HPDE6-E6E7 (cell line): ENCODE measurements at regions not wholly inside any gene's neighbourhood (a gene's known extent, or its start where the extent isn't known, plus 50 kb on each side); places are given as distances from the start of the nearest gene placed in this dataset.
"Not testable (repeated sequence)": the region's sequence is repeated elsewhere in the genome, so short reads cannot be mapped to it uniquely, and the experiment has no call there.

Experiments
- DNase-seq: peaks from one replicate; pipeline ENCODE4 v3.0.0; 2011; ENCODE audit warnings: missing footprints; ENCODE audit errors: extremely low spot score

DNA sequence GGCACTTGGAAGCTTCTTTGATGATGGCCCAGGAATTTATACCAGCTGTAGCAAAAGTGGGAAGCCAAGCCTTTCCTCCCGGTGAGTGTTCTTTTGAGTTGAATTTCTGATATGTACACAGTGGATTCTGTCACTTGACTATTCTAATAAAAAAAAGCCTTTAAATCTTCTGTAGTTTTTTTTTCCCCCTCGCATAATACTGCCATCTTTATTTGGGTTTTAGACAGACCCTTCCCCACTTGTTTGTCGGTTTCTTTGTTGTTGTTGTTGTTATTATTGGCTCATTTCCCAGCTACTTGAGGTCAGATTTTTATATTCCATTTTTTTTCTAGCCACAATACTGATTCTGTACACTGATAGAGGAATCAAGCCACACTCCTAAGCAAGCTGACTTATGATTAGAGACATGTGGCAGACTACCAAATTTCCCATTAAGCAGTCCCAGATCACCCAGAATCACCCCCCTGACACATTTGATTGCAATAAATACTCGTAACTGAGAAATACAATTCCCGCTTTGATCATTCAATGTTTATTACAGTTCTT is 122.4 kb upstream of the IL12A start:
- no peak for DNase-seq

GRCh38 chr3:159867372-159867771 is 121.3 kb upstream of the IL12A start:
- no peak for DNase-seq

DNA sequence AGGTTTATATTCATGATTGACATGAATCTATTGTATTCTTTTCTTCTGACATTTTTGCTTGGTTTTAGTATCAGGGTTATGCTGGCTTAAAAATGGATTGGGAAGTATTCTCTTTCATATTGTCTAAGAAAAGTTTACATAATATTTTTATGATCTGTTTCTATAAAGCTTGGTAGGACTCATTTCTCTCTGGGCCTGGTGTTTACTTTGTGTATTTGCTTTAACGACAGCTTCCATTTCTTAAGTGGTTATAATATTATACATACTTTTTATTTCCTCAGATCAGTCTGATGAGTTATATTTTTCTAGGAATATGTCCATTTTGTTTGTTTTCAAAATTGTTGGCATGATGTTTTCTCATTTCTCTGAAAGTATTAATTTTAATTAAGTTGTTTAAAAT is 117.9 kb upstream of the IL12A start:
- no peak for DNase-seq

DNA sequence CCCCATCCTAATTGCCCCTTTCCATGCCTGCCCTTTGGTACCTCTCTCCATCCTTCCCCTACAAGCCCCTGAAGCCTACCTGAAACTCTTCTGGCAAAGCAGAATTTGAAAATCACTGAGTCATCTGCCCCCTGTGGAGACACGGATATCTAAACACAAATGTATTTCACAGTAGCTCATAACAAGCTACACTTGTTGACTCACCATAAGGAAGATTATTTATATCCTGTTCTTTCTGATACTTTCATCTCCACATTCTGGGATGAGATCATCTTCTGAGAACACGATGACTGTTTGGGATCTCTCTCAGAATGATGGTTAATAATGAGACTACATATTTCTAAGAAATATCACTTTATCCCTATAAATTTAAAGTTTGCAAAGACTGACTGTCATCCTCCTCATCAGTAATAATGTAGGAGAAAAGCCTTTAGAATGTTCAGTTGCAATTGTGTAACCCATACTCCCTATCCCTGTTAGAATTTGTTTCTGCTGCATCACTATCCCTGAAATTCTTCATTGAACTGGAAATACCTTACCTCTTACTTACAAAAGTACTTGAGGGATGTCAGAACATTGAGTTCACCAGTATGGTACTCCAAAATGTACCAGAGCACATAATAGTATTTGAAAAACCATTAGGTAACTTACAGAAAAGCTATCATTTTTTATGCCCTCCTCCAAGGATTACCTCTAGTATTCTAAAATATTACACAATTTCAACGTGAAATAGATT is 116.1 kb upstream of the IL12A start:
- peak; percentile 81 for DNase-seq

- no peak for DNase-seq
These were observed 113.5 kb upstream of the IL12A start for GRCh38 chr3:159875116-159875515.

- DNase-seq, result no peak
These were observed 110.7 kb upstream of the IL12A start for GRCh38 chr3:159877924-159878323.

GRCh38 chr3:159879146-159879545 is 109.5 kb upstream of the IL12A start:
- DNase-seq, result no peak

GRCh38 chr3:159879598-159879997 is 109.0 kb upstream of the IL12A start:
- DNase-seq, result no peak

- DNase-seq, result no peak
These were observed 107.4 kb upstream of the IL12A start for GRCh38 chr3:159881208-159881607.

DNA sequence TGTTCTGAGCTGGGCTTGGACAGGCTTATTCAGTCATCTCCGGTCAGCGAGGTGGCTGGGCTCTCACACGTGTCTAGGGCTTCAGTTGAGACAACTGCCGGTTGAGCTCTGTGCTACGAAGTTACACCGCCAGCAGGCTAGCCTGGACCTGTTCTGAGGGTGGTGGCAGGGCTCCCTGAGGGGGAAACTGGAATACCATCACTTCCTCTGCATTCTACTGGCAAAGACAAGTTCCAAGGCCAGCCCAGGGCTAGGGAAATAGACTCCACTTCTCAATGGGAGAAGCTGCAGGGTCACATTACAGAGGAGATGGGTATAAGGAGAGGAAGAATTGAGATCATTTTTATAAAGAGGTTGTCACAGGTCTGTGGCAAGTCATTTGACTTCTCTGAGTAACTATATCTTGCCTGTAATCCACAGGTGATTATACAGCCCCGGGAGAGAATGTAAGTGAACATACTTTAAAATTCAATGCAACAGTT is 106.8 kb upstream of the IL12A start:
- DNase-seq, result peak; percentile 91

- no peak for DNase-seq
These were observed 106.3 kb upstream of the IL12A start for GRCh38 chr3:159882367-159882766.

DNA sequence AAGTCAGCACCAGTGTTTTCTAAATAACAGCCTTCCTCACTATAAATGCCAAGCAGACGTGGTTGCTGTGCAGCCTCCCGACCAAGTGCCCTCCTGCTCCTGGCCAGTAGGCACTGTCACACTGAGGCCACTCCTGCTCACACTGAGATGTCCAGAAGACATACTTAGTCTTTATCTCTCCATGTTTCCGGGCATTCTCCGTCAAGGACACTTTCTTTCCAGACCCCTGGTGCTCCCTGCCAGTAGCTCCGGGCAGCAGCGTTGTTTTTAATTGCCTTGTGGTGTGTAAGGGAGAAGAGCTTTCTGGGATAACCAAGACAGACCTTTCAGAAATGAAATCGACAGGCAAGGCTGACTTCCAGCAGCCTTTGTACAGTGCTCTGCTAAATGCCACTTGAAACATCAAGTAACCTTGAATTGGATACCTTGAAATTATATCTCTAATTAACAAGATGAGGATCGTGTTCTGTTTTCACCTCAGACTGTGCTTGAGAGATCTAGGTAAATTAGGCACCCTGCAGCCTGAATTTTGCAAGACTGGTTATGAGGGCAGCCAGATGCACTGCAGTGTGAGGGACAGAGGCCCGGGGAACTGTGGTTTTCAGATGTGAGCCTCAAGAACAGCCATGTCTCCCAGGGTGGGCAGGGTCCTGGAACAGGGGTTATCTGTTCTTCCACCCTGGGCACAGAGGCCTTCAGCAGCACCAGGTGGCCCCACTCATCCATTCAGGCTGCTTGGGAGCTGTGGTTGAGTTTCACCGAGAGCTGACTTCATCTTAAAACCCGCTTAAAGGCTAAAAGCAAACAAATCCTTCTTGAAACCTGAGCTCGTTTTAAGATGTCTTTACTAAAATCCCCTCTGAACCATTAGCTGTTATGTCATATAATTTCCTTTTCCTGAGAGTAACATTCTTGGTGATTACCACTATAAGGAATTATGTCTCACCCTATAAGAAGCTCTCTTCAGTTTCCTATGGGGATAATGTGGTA is 105.5 kb upstream of the IL12A start:
- no peak for DNase-seq

DNA sequence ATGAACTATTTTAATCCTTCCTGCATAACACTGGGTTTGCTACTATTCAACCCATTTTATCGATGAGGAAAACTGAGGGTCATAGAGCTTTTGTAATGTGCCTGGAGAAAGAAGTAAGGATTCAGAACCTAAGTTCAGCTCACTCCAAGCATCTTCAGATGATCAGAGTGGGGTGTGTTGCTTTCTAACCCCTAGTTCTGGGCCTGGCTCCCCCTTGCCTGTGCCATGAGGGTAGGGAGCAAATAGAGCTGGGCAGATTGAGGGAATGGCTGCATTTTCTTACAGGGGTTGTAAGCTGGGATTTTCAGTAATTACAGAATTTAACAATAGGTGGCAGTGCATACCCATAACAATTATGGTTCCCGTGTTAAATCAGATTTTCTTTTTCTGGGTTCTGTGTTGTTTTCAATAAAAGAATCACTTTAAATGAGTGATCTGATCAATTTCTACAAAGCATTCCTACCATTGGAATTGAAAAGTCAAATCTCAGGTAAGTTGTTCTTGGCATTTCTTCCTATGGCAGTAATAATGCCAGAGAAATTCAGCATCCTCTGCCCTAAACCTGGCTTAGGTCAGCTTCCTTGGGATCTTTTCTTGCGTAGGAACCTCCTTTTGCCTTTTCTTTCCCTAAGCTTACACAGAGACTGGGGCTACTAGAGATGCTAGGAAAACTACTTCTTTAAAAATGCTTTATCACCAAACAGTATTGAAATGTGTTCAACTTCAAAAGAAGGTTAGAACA is 103.8 kb upstream of the IL12A start:
- peak; percentile 37 for DNase-seq

DNA sequence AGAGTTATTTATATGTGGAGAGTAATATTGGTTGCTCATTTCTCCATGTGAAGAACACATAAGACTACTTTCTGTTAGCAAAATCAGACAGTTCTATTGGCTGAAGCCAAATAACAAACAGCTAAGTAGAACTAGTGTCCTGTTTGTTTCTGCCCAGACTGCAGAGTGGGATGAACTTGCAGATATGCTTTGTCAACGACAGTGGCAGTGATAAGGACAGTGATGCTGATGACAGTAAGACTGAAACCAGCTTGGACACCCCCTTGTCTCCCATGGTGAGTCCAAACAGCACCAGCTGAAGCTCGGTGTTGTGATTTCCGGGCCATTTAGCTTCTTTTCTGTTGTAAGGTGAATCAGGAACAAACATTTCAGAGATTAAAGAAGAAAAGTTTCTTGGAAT is 102.6 kb upstream of the IL12A start:
- DNase-seq, result no peak

- DNase-seq, result not testable (repeated sequence)
These were observed 102.1 kb upstream of the IL12A start for GRCh38 chr3:159886530-159886929.

GRCh38 chr3:159887168-159887567 is 101.5 kb upstream of the IL12A start:
- DNase-seq, result no peak

- DNase-seq, result no peak
These were observed 100.7 kb upstream of the IL12A start for GRCh38 chr3:159887911-159888310.

- DNase-seq, result no peak
These were observed 96.4 kb upstream of the IL12A start for GRCh38 chr3:159892171-159892795.

GRCh38 chr3:159892801-159893200 is 95.8 kb upstream of the IL12A start:
- DNase-seq, result no peak

- no peak for DNase-seq
These were observed 94.2 kb upstream of the IL12A start for GRCh38 chr3:159894386-159894785.

- no peak for DNase-seq
These were observed 93.2 kb upstream of the IL12A start for GRCh38 chr3:159895430-159895829.
